DMS 273 treated with DMSO at 0.1 percent for 48 hours (cell line): ENCODE measurements at regions not wholly inside any gene's neighbourhood (a gene's known extent, or its start where the extent isn't known, plus 50 kb on each side); places are given as distances from the start of the nearest gene placed in this dataset.
"Not testable (repeated sequence)": the region's sequence is repeated elsewhere in the genome, so short reads cannot be mapped to it uniquely, and the experiment has no call there.

Experiments
- DNase-seq: peaks from one replicate; lab custom pipeline; 2025; lab: John Stamatoyannopoulos, UW

GRCh38 chr1:87398641-87399040 is 70.0 kb downstream of the LMO4 start:
- DNase-seq = no peak

- no peak for DNase-seq
These were observed 70.6 kb downstream of the LMO4 start for GRCh38 chr1:87399264-87399663.

DNA sequence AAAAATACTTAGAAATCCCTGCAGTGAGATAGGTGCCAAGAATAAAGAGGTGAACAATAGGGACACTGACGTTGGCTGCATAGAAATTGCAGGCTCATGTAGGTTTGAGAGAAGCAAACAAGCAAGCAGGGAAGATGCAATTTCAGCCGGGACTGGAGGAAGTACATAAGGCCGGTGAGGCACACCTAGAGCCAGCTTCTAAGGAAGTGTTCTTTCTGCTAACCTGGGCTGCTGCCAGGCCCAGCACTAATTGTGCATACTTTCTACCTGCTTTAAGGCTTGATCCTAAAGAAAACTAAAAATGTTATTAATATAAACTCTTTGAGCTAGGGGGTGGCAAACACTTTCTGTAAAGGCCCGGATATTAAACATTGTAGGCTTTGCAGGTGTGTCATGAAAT is 71.0 kb downstream of the LMO4 start:
- no peak for DNase-seq

DNA sequence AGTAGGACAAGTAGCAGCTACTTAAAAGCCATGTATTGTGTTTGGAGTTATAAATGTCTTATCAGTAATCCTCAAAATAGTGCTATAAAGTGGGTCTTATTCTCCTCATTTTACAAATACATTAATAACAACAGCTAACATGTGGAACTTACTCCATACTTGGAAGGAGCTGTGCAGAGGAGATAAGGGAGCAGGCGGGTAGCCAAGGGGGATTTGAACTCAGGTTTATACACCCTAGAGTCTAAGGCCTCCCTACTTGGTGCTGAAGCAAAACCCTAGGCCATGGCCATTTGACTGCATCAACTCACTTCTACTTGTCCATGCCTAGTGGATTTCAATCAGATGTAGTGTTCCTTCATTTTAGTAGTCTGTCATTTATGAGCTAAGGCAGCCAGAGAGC is 72.1 kb downstream of the LMO4 start:
- DNase-seq = no peak

DNA sequence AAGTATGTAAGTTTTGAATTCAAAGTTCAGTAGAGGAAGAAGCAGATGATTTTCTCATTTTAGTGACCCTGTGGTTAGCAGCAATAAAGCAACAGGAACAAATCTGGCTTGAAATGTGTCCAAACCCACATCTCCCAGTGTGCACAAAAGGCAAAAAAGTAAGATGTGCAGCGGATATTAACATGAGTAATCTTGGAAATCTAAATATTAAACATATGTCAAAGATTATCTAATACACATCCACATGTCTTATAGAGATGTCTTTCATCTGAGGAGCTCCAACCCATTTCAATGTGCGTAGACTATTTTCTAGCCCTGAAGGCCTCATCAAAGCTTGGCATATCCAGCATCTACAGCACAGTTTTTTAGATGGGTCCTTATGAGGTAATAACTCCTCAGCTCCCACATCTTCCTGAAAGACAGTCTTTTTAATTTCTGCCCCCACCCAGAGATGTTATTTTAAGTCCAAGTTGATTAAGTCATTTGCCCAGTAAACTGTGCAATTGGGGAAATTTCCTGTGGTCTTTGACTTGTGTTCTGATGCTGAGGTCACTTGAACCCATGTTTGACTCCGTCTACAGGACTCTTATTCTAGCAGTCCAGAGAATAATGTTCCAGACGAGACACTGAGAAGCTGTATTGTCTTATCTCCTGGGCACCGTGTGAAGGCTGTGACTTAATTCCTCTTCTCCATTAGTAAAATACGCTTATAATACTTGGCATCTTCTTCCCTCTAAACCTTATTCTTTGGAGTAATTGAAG is 73.7 kb downstream of the LMO4 start:
- no peak for DNase-seq

DNA sequence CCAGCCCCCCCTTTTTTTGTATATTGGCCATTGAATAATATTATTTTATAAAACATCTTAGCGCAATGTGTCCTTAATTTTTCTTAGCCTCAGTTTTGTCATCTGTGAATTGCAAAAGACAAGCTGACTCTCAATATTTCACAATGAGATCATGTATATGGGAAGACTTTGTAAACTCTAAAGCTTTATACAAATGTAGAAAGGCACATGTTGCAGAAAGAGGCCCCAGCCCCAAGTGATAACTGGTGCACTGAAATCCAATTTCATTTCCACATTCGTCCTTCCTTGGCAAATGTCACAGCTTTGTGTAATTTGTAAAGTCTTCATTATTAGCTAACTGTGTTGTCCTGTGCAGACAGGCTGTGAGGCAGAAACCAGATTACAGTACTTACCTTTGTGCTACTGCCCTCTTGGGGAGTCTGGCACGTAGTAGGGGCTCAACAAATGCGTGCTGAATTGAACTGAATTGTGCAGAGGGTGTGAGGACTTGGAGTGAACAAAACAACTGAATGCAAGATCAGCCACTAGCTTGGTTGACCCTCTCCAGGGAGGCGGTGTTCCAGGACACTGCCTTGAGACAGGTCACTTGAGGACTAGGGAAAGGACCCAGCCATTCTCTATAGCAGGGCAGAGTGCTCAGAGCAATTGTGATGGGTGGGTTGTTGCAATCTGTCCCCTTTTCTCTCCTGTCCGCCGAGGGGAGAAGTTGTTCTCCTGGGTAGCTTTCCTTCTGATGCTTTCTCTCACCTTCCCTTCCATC is 74.6 kb downstream of the LMO4 start:
- no peak for DNase-seq

- no peak for DNase-seq
These were observed 75.6 kb downstream of the LMO4 start for GRCh38 chr1:87404296-87404695.

- DNase-seq = no peak
These were observed 80.1 kb downstream of the LMO4 start for GRCh38 chr1:87408665-87409248.

GRCh38 chr1:87410776-87411480 is 82.2 kb downstream of the LMO4 start:
- no peak for DNase-seq

DNA sequence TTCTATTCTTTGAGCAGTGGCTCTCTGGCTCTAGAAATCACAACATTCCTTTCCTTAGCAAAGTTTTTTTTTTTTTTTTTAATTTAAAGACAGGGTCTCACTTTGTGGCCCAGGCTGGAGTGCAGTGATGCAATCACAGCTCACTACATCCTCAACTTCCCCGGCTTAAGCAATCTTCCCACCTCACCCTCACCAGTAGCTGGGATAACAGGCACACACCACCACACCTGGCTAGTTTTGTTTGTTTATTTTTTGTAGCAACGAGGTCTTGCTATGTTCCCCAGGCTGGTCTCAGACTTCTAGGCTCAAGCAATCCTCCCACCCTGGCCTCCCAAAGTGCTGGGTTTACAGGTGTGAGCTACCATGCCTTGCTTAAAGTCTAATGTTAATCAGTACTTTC is 85.2 kb downstream of the LMO4 start:
- DNase-seq = not testable (repeated sequence)

- DNase-seq = no peak
These were observed 89.4 kb downstream of the LMO4 start for GRCh38 chr1:87418048-87418447.

DNA sequence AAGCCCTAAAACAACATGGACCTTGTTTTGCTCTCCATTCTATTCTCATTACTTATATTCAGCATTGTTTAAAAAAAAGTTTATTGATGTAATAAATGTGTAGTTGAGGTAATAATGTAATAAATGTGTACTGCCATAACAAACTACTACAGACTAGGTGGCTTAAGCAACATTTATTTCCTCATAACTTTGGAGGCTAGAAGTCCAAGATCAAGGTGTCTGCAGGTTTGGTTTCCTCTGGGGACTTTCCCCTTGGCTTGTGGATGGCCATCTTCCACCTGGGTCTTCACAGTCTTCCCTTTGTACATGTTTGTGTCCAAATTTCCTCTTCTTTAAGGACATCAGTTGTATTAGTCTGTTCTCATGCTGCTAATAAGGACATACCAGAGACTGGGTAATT is 93.1 kb downstream of the LMO4 start:
- DNase-seq = no peak

- DNase-seq = no peak
These were observed 95.9 kb downstream of the LMO4 start for GRCh38 chr1:87424541-87424940.

- DNase-seq = no peak
These were observed 98.0 kb downstream of the LMO4 start for GRCh38 chr1:87426463-87427249.

GRCh38 chr1:87428367-87428766 is 99.7 kb downstream of the LMO4 start:
- no peak for DNase-seq

- DNase-seq = no peak
These were observed 100.2 kb downstream of the LMO4 start for GRCh38 chr1:87428883-87429282.

DNA sequence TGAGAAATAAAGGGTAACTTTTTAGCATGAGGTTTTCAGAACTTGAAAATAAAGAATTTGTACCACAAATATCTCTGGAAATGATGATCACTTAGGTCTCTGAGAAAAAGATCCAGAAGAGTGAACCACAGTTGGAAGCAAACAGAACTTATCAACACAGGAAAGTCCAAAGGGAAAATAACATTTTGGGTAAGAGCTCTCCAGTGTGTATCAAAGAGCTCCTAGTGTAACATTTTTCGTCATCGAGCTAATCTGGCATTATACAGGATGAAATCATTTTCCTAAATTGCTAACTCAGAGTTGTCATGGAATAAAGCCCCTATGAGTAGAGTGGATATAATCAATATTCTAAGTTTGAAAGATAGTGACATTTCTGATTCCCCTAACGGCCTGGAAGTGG is 104.0 kb downstream of the LMO4 start:
- DNase-seq = no peak

- not testable (repeated sequence) for DNase-seq
These were observed 104.4 kb downstream of the LMO4 start for GRCh38 chr1:87433101-87433500.

DNA sequence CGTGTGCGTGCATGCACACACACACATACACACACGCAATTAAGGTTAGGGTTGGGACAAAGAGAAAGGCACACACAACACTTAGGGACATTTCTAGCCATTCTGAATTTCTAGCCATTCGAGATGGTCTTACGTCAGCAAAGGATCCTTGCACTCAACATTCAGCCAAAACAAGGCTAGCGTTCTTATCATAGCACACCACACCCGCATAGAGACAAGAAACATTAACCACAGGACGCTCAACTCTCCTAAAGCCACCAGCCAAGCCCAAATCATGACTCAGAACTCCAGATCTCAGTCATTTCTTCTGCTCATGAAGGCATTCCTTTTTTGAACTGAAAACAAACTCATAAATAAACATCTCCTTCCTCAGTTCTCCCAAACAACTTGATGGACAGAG is 106.8 kb downstream of the LMO4 start:
- no peak for DNase-seq

GRCh38 chr1:87436115-87436514 is 107.4 kb downstream of the LMO4 start:
- not testable (repeated sequence) for DNase-seq

GRCh38 chr1:87436534-87436933 is 107.9 kb downstream of the LMO4 start:
- no peak for DNase-seq
